Breast epithelium (tissue), 3 donors: ENCODE measurements at regions not wholly inside any gene's neighbourhood (a gene's known extent, or its start where the extent isn't known, plus 50 kb on each side); places are given as distances from the start of the nearest gene placed in this dataset.
"Not testable (repeated sequence)": the region's sequence is repeated elsewhere in the genome, so short reads cannot be mapped to it uniquely, and the experiment has no call there.

Source experiments
- POLR2A ChIP-seq: fragments of 450-650 bp; IDR thresholded peaks from one replicate; pipeline ENCODE4 v1.6.1; 2016; ENCODE audit warnings: antibody characterized with exemption, mild to moderate bottlenecking, moderate library complexity
- POLR2AphosphoS5 ChIP-seq, 3 donors: sonication (generic); formaldehyde crosslinking; IDR thresholded peaks; one replicate each; pipeline ENCODE4 v1.6.1; 2017; ENCODE audit warnings: antibody characterized with exemption in 3 of 3
- TF ChIP-seq, protein P1 (sequence below), 3 donors: fragments of 450-650 bp; IDR thresholded peaks; one replicate each; pipeline ENCODE4 v1.5.1; 2016 to 2017; ENCODE audit warnings: antibody characterized with exemption in 3 of 3, mild to moderate bottlenecking in 3 of 3, moderate library complexity in 3 of 3

DNA sequence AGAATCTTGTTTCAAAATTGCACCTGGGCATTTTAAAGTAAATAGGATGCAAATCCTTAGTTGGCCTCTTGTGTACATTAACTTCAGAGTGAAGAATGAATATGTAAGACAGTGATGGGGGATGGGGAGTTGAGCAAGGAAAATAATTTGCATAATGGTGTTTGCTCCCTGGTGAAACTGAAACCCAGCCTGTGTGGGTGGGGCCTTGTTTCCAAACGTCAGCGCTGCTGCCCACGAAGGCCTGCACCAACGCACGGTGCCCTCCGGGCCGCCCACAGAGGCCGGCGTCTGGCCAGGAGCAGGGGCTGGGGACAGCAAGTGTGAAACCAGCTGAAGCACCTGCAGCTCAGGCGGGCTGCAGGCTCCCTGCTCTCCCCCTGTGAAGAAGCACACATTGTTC, 262.0 kb upstream of the PLGLB2 start:
- TF ChIP-seq, protein P1, sequence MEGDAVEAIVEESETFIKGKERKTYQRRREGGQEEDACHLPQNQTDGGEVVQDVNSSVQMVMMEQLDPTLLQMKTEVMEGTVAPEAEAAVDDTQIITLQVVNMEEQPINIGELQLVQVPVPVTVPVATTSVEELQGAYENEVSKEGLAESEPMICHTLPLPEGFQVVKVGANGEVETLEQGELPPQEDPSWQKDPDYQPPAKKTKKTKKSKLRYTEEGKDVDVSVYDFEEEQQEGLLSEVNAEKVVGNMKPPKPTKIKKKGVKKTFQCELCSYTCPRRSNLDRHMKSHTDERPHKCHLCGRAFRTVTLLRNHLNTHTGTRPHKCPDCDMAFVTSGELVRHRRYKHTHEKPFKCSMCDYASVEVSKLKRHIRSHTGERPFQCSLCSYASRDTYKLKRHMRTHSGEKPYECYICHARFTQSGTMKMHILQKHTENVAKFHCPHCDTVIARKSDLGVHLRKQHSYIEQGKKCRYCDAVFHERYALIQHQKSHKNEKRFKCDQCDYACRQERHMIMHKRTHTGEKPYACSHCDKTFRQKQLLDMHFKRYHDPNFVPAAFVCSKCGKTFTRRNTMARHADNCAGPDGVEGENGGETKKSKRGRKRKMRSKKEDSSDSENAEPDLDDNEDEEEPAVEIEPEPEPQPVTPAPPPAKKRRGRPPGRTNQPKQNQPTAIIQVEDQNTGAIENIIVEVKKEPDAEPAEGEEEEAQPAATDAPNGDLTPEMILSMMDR (IDR thresholded peaks at IDR 0.05): not testable (repeated sequence)
- not testable (repeated sequence) for TF ChIP-seq POLR2A; POLR2AphosphoS5 (IDR thresholded peaks at IDR 0.05)
